ENCODE measurements at regions not wholly inside any gene's neighbourhood (a gene's known extent, or its start where the extent isn't known, plus 50 kb on each side); places are given as distances from the start of the nearest gene placed in this dataset.
"Not testable (repeated sequence)": the region's sequence is repeated elsewhere in the genome, so short reads cannot be mapped to it uniquely, and the experiment has no call there.

GRCh38 chr12:105503619-105504018 is 173.1 kb downstream of the C12orf75 start:
- no peak overlapping the region for H3K4me3 ChIP-seq (replicated peaks; ENCODE audit: low read depth, low read length)
- TF ChIP-seq, protein P1, sequence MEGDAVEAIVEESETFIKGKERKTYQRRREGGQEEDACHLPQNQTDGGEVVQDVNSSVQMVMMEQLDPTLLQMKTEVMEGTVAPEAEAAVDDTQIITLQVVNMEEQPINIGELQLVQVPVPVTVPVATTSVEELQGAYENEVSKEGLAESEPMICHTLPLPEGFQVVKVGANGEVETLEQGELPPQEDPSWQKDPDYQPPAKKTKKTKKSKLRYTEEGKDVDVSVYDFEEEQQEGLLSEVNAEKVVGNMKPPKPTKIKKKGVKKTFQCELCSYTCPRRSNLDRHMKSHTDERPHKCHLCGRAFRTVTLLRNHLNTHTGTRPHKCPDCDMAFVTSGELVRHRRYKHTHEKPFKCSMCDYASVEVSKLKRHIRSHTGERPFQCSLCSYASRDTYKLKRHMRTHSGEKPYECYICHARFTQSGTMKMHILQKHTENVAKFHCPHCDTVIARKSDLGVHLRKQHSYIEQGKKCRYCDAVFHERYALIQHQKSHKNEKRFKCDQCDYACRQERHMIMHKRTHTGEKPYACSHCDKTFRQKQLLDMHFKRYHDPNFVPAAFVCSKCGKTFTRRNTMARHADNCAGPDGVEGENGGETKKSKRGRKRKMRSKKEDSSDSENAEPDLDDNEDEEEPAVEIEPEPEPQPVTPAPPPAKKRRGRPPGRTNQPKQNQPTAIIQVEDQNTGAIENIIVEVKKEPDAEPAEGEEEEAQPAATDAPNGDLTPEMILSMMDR (IDR thresholded peaks at IDR 0.05; ENCODE audit: low read depth, low read length, missing control alignments), result no peak
- DNase-seq (ENCODE audit: extremely low read depth, low read depth), result no peak

- no peak for DNase-seq (ENCODE audit: extremely low read depth, low read depth)
- H3K4me3 ChIP-seq (replicated peaks; ENCODE audit: low read depth, low read length), result no peak overlapping the region
- TF ChIP-seq, protein P1 (IDR thresholded peaks at IDR 0.05; ENCODE audit: low read depth, low read length, missing control alignments), result no peak
These were observed 173.8 kb downstream of the C12orf75 start for GRCh38 chr12:105504286-105504685.

GRCh38 chr12:105506678-105507310 is 176.3 kb downstream of the C12orf75 start:
- H3K4me3 ChIP-seq (replicated peaks; ENCODE audit: low read depth, low read length), result no peak overlapping the region
- DNase-seq (ENCODE audit: extremely low read depth, low read depth), result no peak
- TF ChIP-seq, protein P1 (IDR thresholded peaks at IDR 0.05; ENCODE audit: low read depth, low read length, missing control alignments), result no peak

DNA sequence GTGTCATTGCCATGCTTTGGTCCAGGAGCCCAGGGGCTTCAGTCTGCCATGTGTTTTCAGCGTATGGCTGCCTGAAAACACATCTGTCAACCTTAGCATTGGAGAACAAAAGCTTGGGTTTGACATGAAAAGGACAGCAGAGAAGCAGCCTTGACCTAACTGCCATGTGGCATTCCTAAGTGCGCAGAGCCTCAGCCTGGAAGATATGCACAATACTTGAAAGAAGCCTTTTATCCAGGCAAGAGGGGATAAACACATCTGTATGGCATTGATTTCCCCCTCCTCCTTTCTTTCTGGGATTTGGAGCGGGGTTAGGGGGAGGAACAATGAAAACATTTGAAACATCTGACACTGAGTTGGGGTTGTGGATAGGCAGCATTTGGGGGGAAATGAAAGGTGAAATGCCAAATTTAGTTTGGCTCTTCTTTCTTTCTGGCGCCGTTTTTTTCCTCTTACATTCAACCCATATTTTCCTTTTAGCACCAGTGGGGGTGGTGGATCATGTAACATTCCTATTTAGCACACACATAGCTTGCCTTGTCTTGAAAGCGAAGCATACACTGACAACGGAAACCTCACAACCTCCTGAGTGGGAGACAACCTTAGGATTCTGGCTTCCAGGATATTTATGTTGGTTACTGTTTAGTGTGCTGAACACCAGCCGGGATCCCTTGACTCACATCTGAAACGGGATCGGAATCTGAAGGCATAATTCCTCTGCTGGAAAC is 177.0 kb downstream of the C12orf75 start:
- no peak overlapping the region for H3K4me3 ChIP-seq (replicated peaks; ENCODE audit: low read depth, low read length)
- TF ChIP-seq, protein P1 (IDR thresholded peaks at IDR 0.05; ENCODE audit: low read depth, low read length, missing control alignments), result no peak
- no peak for DNase-seq (ENCODE audit: extremely low read depth, low read depth)

- H3K4me3 ChIP-seq (replicated peaks; ENCODE audit: low read depth, low read length), result no peak overlapping the region
- DNase-seq (ENCODE audit: extremely low read depth, low read depth), result no peak
- TF ChIP-seq, protein P1 (IDR thresholded peaks at IDR 0.05; ENCODE audit: low read depth, low read length, missing control alignments), result no peak
These were observed 177.6 kb downstream of the C12orf75 start for GRCh38 chr12:105508096-105508495.

DNA sequence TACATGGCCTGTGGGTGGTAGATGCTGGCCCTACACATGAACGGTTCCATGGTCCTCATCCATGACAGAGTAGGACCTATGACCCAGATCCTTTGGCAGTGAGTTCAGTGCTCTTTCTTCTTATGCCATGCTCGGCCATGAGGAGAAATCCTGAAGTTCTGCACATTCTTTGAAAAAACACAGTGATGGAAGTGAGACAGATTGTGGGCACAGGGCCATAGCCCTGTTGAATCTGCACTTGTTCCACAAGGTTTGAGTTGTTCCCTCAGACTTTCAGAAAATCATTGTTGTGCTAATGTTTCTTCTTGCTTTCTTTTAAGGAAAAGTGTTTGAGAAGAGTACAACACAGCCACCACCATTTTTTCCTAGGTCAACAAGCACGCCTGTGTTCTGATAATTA is 180.0 kb downstream of the C12orf75 start:
- TF ChIP-seq, protein P1 (IDR thresholded peaks at IDR 0.05; ENCODE audit: low read depth, low read length, missing control alignments), result no peak
- H3K4me3 ChIP-seq (replicated peaks; ENCODE audit: low read depth, low read length), result no peak overlapping the region
- DNase-seq (ENCODE audit: extremely low read depth, low read depth), result no peak

DNA sequence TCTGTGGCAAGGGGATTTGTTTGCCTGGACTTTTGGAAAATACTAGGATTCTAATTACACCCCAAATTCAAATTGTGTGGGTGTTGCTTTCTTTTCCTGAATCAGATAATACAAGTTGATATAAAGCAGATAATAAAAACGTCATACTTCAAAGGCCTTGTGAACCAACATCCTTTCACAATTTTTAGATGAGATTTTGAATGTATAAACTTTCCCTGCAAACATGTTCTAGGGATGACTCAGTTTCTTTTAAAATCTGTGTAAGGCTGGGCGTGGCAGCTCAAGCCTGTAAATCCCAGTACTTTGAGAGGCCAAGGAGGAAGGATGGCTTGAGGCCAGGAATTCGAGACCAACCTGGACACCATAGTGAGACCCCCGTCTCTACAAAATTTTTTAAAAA is 182.4 kb downstream of the C12orf75 start:
- not testable (repeated sequence) for DNase-seq (ENCODE audit: extremely low read depth, low read depth); H3K4me3 ChIP-seq (replicated peaks; ENCODE audit: low read depth, low read length)
